ENCODE measurements at regions not wholly inside any gene's neighbourhood (a gene's known extent, or its start where the extent isn't known, plus 50 kb on each side); places are given as distances from the start of the nearest gene placed in this dataset.
A peak's percentile ranks its signal among the peaks of the same experiment; 100 is the strongest.

- DNase-seq: no peak
Measured at GRCh38 chr17:34114174-34114573, 140.9 kb upstream of the CCL2 start.

GRCh38 chr17:34116306-34116705 lies 138.8 kb upstream of the CCL2 start:
- no peak for DNase-seq

- no peak for DNase-seq
Measured at GRCh38 chr17:34117332-34117731, 137.8 kb upstream of the CCL2 start.

GRCh38 chr17:34117811-34118210 lies 137.3 kb upstream of the CCL2 start:
- no peak for DNase-seq

GRCh38 chr17:34118564-34118963 lies 136.5 kb upstream of the CCL2 start:
- DNase-seq: no peak

GRCh38 chr17:34121311-34121710 lies 133.8 kb upstream of the CCL2 start:
- DNase-seq: no peak

- DNase-seq: no peak
Measured at GRCh38 chr17:34122515-34122914, 132.6 kb upstream of the CCL2 start.

- no peak for DNase-seq
Measured at GRCh38 chr17:34125010-34125409, 130.1 kb upstream of the CCL2 start.

- no peak for DNase-seq
Measured at GRCh38 chr17:34125921-34126320, 129.2 kb upstream of the CCL2 start.

GRCh38 chr17:34126496-34126895 lies 128.6 kb upstream of the CCL2 start:
- DNase-seq: no peak

- DNase-seq: no peak
Measured at GRCh38 chr17:34126965-34127364, 128.1 kb upstream of the CCL2 start.

- DNase-seq: no peak
Measured at GRCh38 chr17:34130544-34130943, 124.5 kb upstream of the CCL2 start.

- DNase-seq: no peak
Measured at GRCh38 chr17:34131386-34131785, 123.7 kb upstream of the CCL2 start.

GRCh38 chr17:34133350-34133749 lies 121.7 kb upstream of the CCL2 start:
- DNase-seq: no peak

GRCh38 chr17:34135841-34136240 lies 119.2 kb upstream of the CCL2 start:
- no peak for DNase-seq

GRCh38 chr17:34140006-34140405 lies 115.1 kb upstream of the CCL2 start:
- no peak for DNase-seq

- no peak for DNase-seq
Measured at GRCh38 chr17:34141590-34141989, 113.5 kb upstream of the CCL2 start.

GRCh38 chr17:34143430-34143829 lies 111.7 kb upstream of the CCL2 start:
- no peak for DNase-seq

GRCh38 chr17:34146440-34147043 lies 108.5 kb upstream of the CCL2 start:
- DNase-seq: peak; percentile 34

- DNase-seq: no peak
Measured at GRCh38 chr17:34151102-34151501, 104.0 kb upstream of the CCL2 start.

- DNase-seq: no peak
Measured at GRCh38 chr17:34153991-34154390, 101.1 kb upstream of the CCL2 start.

- DNase-seq: no peak
Measured at GRCh38 chr17:34154961-34155730, 99.9 kb upstream of the CCL2 start.

GRCh38 chr17:34155947-34156346 lies 99.1 kb upstream of the CCL2 start:
- DNase-seq: no peak

GRCh38 chr17:34156401-34156740 lies 98.7 kb upstream of the CCL2 start:
- no peak for DNase-seq
